Rectal smooth muscle tissue (tissue), 1 donor: ENCODE measurements at regions not wholly inside any gene's neighbourhood (a gene's known extent, or its start where the extent isn't known, plus 50 kb on each side); places are given as distances from the start of the nearest gene placed in this dataset.
"Not testable (repeated sequence)": the region's sequence is repeated elsewhere in the genome, so short reads cannot be mapped to it uniquely, and the experiment has no call there.

Experiments used
- H3K27ac ChIP-seq: one replicate; pipeline ENCODE4 v1.7.0; 2013; ENCODE audit warnings: low read depth, low read length, inconsistent platforms
- H3K27me3 ChIP-seq: one replicate; pipeline ENCODE4 v1.7.0; 2013; ENCODE audit warnings: low read length; ENCODE audit not compliant: control insufficient read depth, insufficient read depth
- H3K36me3 ChIP-seq: one replicate; pipeline ENCODE4 v1.7.0; 2013; ENCODE audit warnings: low read length; ENCODE audit not compliant: control insufficient read depth, insufficient read depth
- H3K4me1 ChIP-seq: one replicate; pipeline ENCODE4 v1.7.0; 2013; ENCODE audit warnings: low read length; ENCODE audit not compliant: control insufficient read depth, insufficient read depth
- H3K4me3 ChIP-seq: one replicate; pipeline ENCODE4 v1.7.0; 2013; ENCODE audit warnings: low read length
- H3K9ac ChIP-seq: one replicate; pipeline ENCODE4 v1.7.0; 2013; ENCODE audit warnings: low read length

GRCh38 chr2:183709829-183710228 is 585.6 kb downstream of the NUP35 start:
- no peaks in the 10 kb centered on the region for H3K27me3 ChIP-seq
- no peaks in the 10 kb centered on the region for H3K4me1 ChIP-seq
- no peak overlapping the region for H3K4me3 ChIP-seq
- H3K36me3 ChIP-seq: no peaks in the 10 kb centered on the region
- H3K9ac ChIP-seq: no peak overlapping the region
- no peak overlapping the region for H3K27ac ChIP-seq

- no peak overlapping the region for H3K4me3 ChIP-seq
- H3K36me3 ChIP-seq: no peaks in the 10 kb centered on the region
- H3K9ac ChIP-seq: no peak overlapping the region
- no peaks in the 10 kb centered on the region for H3K27me3 ChIP-seq
- no peak overlapping the region for H3K27ac ChIP-seq
- no peaks in the 10 kb centered on the region for H3K4me1 ChIP-seq
Measured at GRCh38 chr2:183718246-183718645, 594.0 kb downstream of the NUP35 start.

- no peak overlapping the region for H3K9ac ChIP-seq
- H3K27me3 ChIP-seq: no peaks in the 10 kb centered on the region
- H3K27ac ChIP-seq: no peak overlapping the region
- H3K4me1 ChIP-seq: no peaks in the 10 kb centered on the region
- H3K36me3 ChIP-seq: no peaks in the 10 kb centered on the region
- H3K4me3 ChIP-seq: no peak overlapping the region
Measured at GRCh38 chr2:183723278-183723677, 599.0 kb downstream of the NUP35 start.

GRCh38 chr2:183729380-183729779 is 605.1 kb downstream of the NUP35 start:
- Histone ChIP-seq H3K9ac (no peak overlapping the region), H3K36me3 (no peaks in the 10 kb centered on the region), H3K4me3 (no peak overlapping the region), H3K27me3 (no peaks in the 10 kb centered on the region), H3K4me1 (no peaks in the 10 kb centered on the region), H3K27ac (no peak overlapping the region)

GRCh38 chr2:183740241-183740640 is 616.0 kb downstream of the NUP35 start:
- Histone ChIP-seq H3K27me3 (no peaks in the 10 kb centered on the region), H3K4me1 (no peaks in the 10 kb centered on the region), H3K27ac (no peak overlapping the region), H3K36me3 (no peaks in the 10 kb centered on the region), H3K4me3 (no peak overlapping the region), H3K9ac (no peak overlapping the region)

- H3K27ac ChIP-seq: no peak overlapping the region
- H3K9ac ChIP-seq: no peak overlapping the region
- no peaks in the 10 kb centered on the region for H3K36me3 ChIP-seq
- no peaks in the 10 kb centered on the region for H3K27me3 ChIP-seq
- no peaks in the 10 kb centered on the region for H3K4me1 ChIP-seq
- H3K4me3 ChIP-seq: no peak overlapping the region
Measured at GRCh38 chr2:183752571-183752970, 628.3 kb downstream of the NUP35 start.

- H3K27ac ChIP-seq: no peak overlapping the region
- no peaks in the 10 kb centered on the region for H3K4me1 ChIP-seq
- no peak overlapping the region for H3K4me3 ChIP-seq
- H3K27me3 ChIP-seq: no peaks in the 10 kb centered on the region
- no peaks in the 10 kb centered on the region for H3K36me3 ChIP-seq
- no peak overlapping the region for H3K9ac ChIP-seq
Measured at GRCh38 chr2:183759033-183759432, 634.8 kb downstream of the NUP35 start.

DNA sequence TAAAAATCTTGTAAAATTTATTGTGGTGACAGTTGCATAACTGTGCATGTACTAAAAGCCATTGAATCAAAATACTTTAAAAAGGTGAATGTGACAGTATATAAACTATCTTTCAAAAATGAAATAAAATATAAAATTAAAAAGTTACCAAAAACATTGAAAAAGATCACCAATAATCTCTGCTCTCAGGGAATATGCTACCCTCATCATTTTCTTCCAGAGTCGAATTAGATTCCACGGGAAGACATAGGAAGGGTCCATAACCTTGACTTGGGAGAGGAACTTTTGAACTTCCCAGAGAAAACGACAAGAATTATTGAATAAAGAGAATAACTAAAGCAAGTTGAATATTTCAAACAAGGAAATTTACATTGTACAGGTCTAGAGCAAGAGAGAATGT is 649.5 kb downstream of the NUP35 start:
- Histone ChIP-seq H3K4me3 (no peak overlapping the region), H3K36me3 (no peaks in the 10 kb centered on the region), H3K27ac (no peak overlapping the region), H3K4me1 (no peaks in the 10 kb centered on the region), H3K9ac (no peak overlapping the region), H3K27me3 (no peaks in the 10 kb centered on the region)

DNA sequence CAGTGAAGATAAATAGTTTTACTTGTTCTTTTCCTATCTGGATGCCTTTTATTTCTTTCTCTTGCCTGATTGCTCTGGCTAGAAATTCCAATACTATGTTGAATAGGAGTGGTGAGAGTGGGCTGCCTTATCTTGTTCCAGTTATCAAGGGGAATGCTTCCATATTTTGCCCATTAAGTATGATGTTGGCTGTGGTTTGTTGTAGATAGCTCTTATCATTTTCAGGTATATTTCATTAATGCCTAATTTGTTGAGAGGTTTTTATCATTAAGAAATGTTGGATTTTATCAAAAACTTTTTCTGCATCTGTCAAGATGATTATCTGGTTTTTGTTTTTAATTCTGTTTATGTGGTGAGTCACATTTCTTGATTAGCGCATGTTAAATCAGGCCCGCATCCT is 655.8 kb downstream of the NUP35 start:
- no peak overlapping the region for H3K4me3 ChIP-seq
- no peak overlapping the region for H3K9ac ChIP-seq
- no peak overlapping the region for H3K27ac ChIP-seq
- H3K4me1 ChIP-seq: no peaks in the 10 kb centered on the region
- H3K27me3 ChIP-seq: no peaks in the 10 kb centered on the region
- no peaks in the 10 kb centered on the region for H3K36me3 ChIP-seq

DNA sequence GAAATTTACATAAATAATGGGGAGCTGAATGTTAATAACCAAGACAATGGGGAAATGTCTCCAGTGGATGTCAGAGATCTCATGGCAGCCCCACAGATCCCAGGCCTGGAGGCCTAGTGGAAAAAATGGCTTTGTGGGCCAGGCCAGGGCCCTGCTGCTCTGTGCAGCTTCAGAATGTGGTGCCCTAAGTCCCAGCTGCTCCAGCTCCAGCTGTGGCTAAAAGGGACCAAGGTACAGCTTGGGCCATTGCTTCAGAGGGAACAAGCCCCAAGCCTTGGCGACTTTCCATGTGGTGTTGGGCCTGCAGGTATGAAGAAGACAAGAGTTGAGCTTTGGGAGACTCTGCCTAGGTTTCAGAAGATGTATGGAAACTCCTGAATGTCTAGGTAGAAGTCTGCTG is 658.2 kb downstream of the NUP35 start:
- Histone ChIP-seq H3K36me3 (no peaks in the 10 kb centered on the region), H3K4me3 (no peak overlapping the region), H3K27me3 (no peaks in the 10 kb centered on the region), H3K27ac (no peak overlapping the region), H3K4me1 (no peaks in the 10 kb centered on the region), H3K9ac (no peak overlapping the region)

DNA sequence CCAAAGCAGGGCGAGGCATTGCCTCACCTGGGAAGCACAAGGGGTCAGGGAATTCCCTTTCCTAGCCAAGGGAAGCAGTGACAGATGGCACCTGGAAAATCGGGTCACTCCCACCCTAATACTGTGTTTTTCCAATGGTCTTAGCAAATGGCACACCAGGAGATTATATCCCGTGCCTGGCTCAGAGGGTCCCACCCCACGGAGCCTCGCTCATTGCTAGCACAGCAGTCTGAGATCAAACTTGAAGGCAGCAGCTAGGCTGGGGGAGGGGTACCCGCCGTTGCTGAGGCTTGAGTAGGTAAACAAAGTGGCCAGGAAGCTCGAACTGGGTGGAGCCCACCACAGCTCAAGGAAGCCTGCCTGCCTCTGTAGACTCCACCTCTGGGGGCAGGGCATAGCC is 664.6 kb downstream of the NUP35 start:
- H3K4me3 ChIP-seq, H3K4me1 ChIP-seq, H3K9ac ChIP-seq, H3K36me3 ChIP-seq, H3K27me3 ChIP-seq, H3K27ac ChIP-seq: not testable (repeated sequence)

DNA sequence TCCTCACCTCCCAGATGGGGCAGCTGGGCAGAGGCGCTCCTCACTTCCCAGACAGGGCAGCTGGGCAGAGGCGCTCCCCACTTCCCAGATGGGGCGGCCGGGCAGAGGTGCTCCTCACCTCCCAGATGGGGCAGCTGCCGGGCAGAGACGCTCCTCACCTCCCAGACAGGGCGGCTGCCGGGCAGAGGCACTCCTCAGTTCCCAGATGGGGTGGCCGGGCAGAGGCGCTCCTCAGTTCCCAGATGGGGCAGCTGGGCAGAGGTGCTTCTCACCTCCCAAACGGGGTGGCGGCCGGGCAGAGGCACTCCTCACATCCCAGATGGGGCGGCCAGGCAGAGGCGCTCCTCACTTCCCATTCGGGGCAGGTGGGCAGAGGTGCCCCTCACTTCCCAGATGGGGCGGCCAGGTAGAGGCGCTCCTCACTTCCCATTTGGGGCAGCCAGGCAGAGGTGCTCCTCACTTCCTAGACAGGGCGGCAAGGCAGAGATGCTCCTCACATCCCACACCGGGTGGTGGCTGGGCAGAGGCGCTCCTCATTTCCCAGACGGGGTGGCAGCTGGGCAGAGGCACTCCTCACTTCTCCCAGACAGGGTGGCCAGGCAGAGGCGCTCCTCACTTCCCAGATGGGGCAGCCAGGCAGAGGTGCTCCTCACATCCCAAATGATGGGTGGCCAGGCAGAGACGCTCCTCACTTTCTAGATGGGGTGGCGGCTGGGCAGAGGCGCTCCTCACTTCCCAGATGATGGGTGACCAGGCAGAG is 668.1 kb downstream of the NUP35 start:
- H3K4me1 ChIP-seq: not testable (repeated sequence)

DNA sequence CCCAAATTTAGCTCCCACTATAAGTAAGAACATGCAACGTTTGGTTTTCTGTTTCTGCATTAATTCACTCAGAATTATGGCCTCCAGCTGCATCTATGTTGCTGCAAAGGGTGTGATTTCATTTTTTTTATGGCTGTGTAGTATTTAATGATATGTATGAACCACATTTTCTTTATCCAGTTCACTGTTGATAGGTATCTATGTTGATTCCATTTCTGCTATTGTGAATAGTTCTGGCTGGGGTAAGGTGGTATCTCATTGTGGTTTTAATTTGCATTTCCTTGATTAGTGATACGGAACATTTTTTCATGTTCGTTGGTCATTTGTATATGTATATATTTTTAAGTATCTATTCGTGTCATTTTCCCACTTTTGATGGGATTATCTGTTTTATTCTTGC is 674.3 kb downstream of the NUP35 start:
- Histone ChIP-seq H3K4me1 (no peaks in the 10 kb centered on the region), H3K4me3 (no peak overlapping the region), H3K27ac (no peak overlapping the region), H3K9ac (no peak overlapping the region), H3K27me3 (no peaks in the 10 kb centered on the region), H3K36me3 (no peaks in the 10 kb centered on the region)

More for the DNA sequence above, 668.1 kb downstream of the NUP35 start:
- H3K27ac ChIP-seq, H3K4me3 ChIP-seq, H3K36me3 ChIP-seq, H3K27me3 ChIP-seq, H3K9ac ChIP-seq: not testable (repeated sequence)
